KMS-11 (cell line): ENCODE measurements at regions not wholly inside any gene's neighbourhood (a gene's known extent, or its start where the extent isn't known, plus 50 kb on each side); places are given as distances from the start of the nearest gene placed in this dataset.

Experiments used
- H2AFZ ChIP-seq: fragments of 200-600 bp; sonication (generic); 2 replicates; pipeline ENCODE4 v1.6.1; 2016; ENCODE audit warnings: antibody characterized with exemption, mixed run types, low read depth
- H3K27ac ChIP-seq: fragments of 200-600 bp; sonication (generic); 2 replicates; pipeline ENCODE4 v1.6.1; 2016; ENCODE audit warnings: mild to moderate bottlenecking, mixed run types
- H3K27me3 ChIP-seq: fragments of 200-600 bp; sonication (generic); 2 replicates; pipeline ENCODE4 v1.6.1; 2017; ENCODE audit warnings: mild to moderate bottlenecking, low read depth, mixed run types, moderate library complexity; ENCODE audit not compliant: insufficient read depth
- H3K36me3 ChIP-seq: fragments of 200-600 bp; sonication (generic); 2 replicates; pipeline ENCODE4 v1.6.1; 2017; ENCODE audit warnings: mild to moderate bottlenecking, mixed run types; ENCODE audit not compliant: insufficient read depth
- H3K4me1 ChIP-seq: fragments of 200-600 bp; sonication (generic); 2 replicates; pipeline ENCODE4 v1.6.1; 2016; ENCODE audit warnings: mild to moderate bottlenecking, low read depth, mixed run types; ENCODE audit not compliant: poor library complexity, severe bottlenecking
- H3K4me2 ChIP-seq: fragments of 200-600 bp; sonication (generic); 2 replicates; pipeline ENCODE4 v1.7.0; 2016; ENCODE audit warnings: mild to moderate bottlenecking, mixed run types
- H3K4me3 ChIP-seq: fragments of 200-600 bp; sonication (generic); IDR thresholded peaks from 2 replicates; pipeline ENCODE4 v1.6.1; 2017; ENCODE audit warnings: low read depth, low read length, mixed read lengths; ENCODE audit not compliant: insufficient read depth
- H3K79me2 ChIP-seq: fragments of 200-600 bp; sonication (generic); 2 replicates; pipeline ENCODE4 v1.6.1; 2016; ENCODE audit warnings: low read depth, mixed run types; ENCODE audit not compliant: insufficient read depth
- H3K9ac ChIP-seq: fragments of 200-600 bp; sonication (generic); 2 replicates; pipeline ENCODE4 v1.6.1; 2016; ENCODE audit warnings: mild to moderate bottlenecking, mixed run types
- H4K20me1 ChIP-seq: fragments of 200-600 bp; sonication (generic); 2 replicates; pipeline ENCODE4 v1.6.1; 2016; ENCODE audit warnings: mild to moderate bottlenecking, mixed run types; ENCODE audit not compliant: insufficient read depth
- CTCF ChIP-seq: fragments of 200-600 bp; sonication (generic); conservative IDR thresholded peaks from 2 replicates; pipeline ENCODE4 v1.6.1; 2017; ENCODE audit warnings: low read depth, mild to moderate bottlenecking, antibody characterized with exemption, low read length, moderate library complexity, mixed read lengths

- Histone ChIP-seq H3K9ac (no peak overlapping the region), H3K79me2 (no peaks in the 10 kb centered on the region), H3K4me2 (no peak overlapping the region), H2AFZ (no peak overlapping the region), H3K4me1 (no peaks in the 10 kb centered on the region), H3K36me3 (no peaks in the 10 kb centered on the region), H3K4me3 (no peak overlapping the region), H4K20me1 (no peaks in the 10 kb centered on the region), H3K27ac (no peak overlapping the region), H3K27me3 (no peaks in the 10 kb centered on the region)
- TF ChIP-seq CTCF = no peak
These were observed 471.7 kb upstream of the TYRP1 start for GRCh38 chr9:12221470-12221869.

- Histone ChIP-seq H3K4me3 (no peak overlapping the region), H3K27ac (no peak overlapping the region), H3K36me3 (no peaks in the 10 kb centered on the region), H3K4me1 (no peaks in the 10 kb centered on the region), H3K79me2 (no peaks in the 10 kb centered on the region), H3K4me2 (no peak overlapping the region), H4K20me1 (no peaks in the 10 kb centered on the region), H3K9ac (no peak overlapping the region), H3K27me3 (no peaks in the 10 kb centered on the region), H2AFZ (no peak overlapping the region)
- TF ChIP-seq CTCF = no peak
These were observed 468.7 kb upstream of the TYRP1 start for GRCh38 chr9:12224449-12224848.

GRCh38 chr9:12230708-12231107 lies 462.5 kb upstream of the TYRP1 start:
- H3K4me1 ChIP-seq = peaks cover 11% of the 10 kb centered on the region
- H2AFZ ChIP-seq = peak overlapping the region; percentile 49; the same call in 1 of the 2 replicates
- no peak overlapping the region for H3K9ac ChIP-seq
- H3K27ac ChIP-seq = peak overlapping the region; percentile 65
- H3K4me2 ChIP-seq = peak overlapping the region; percentile 25; the same call in 1 of the 2 replicates
- H4K20me1 ChIP-seq = no peaks in the 10 kb centered on the region
- no peak for TF ChIP-seq CTCF
- no peaks in the 10 kb centered on the region for H3K27me3 ChIP-seq
- no peaks in the 10 kb centered on the region for H3K79me2 ChIP-seq
- no peak overlapping the region for H3K4me3 ChIP-seq
- no peaks in the 10 kb centered on the region for H3K36me3 ChIP-seq

- Histone ChIP-seq H3K4me2 (no peak overlapping the region), H4K20me1 (no peaks in the 10 kb centered on the region), H3K9ac (no peak overlapping the region), H3K4me1 (peaks cover 11% of the 10 kb centered on the region), H3K79me2 (no peaks in the 10 kb centered on the region), H3K4me3 (no peak overlapping the region), H3K36me3 (no peaks in the 10 kb centered on the region), H3K27me3 (no peaks in the 10 kb centered on the region), H3K27ac (no peak overlapping the region), H2AFZ (no peak overlapping the region)
- no peak for TF ChIP-seq CTCF
These were observed 461.4 kb upstream of the TYRP1 start for GRCh38 chr9:12231832-12232231.
